Gastroesophageal sphincter (tissue), 4 donors: ENCODE measurements at regions not wholly inside any gene's neighbourhood (a gene's known extent, or its start where the extent isn't known, plus 50 kb on each side); places are given as distances from the start of the nearest gene placed in this dataset.

Source experiments
- ATAC-seq: fragments of 150-250 bp; one replicate; pipeline ENCODE4 v1.9.1; 2016; ENCODE audit warnings: mild to moderate bottlenecking, moderate library complexity
- H3K27ac ChIP-seq, 4 donors: fragments of 200-600 bp; sonication (generic) in 3 of 4; 1 replicate in 3 of 4; 2 replicates in 1 of 4; pipeline ENCODE4 v1.5.1; 2016 to 2019
- H3K27me3 ChIP-seq: fragments of 200-600 bp; sonication (generic); one replicate; pipeline ENCODE4 v1.5.1; 2019
- H3K36me3 ChIP-seq, 2 donors: fragments of 200-600 bp; sonication (generic); one replicate each; pipeline ENCODE4 v1.5.1; 2019; ENCODE audit warnings: control low read depth in 1 of 2
- H3K4me1 ChIP-seq, 3 donors: fragments of 200-600 bp; sonication (generic); 1 replicate in 2 of 3; 2 replicates in 1 of 3; pipeline ENCODE4 v1.5.1; 2016 to 2019; ENCODE audit warnings: control low read depth in 2 of 3
- H3K4me3 ChIP-seq, 2 donors: fragments of 200-600 bp; sonication (generic); one replicate each; pipeline ENCODE4 v1.5.1; 2019; ENCODE audit warnings: mild to moderate bottlenecking in 1 of 2, moderate library complexity in 1 of 2
- H3K9me3 ChIP-seq, 3 donors: fragments of 200-600 bp; sonication (generic); one replicate each; pipeline ENCODE4 v1.5.1; 2017 to 2019; ENCODE audit warnings: control low read depth in 2 of 3
- EP300 ChIP-seq: sonication (generic); formaldehyde crosslinking; IDR thresholded peaks from one replicate; pipeline ENCODE4 v1.6.1; 2017; ENCODE audit warnings: antibody characterized with exemption, mild to moderate bottlenecking
- POLR2A ChIP-seq, 2 donors: fragments of 450-650 bp; IDR thresholded peaks; one replicate each; pipeline ENCODE4 v1.6.1; 2017; ENCODE audit warnings: antibody characterized with exemption in 2 of 2, mild to moderate bottlenecking in 2 of 2, moderate library complexity in 1 of 2
- POLR2AphosphoS5 ChIP-seq: sonication (generic); formaldehyde crosslinking; IDR thresholded peaks from one replicate; pipeline ENCODE4 v1.6.1; 2017; ENCODE audit warnings: antibody characterized with exemption
- WGBS, 2 donors: methylation state at CpG; one replicate each; pipeline ENCODE4 v1.1.5; 2018; ENCODE audit warnings: low coverage in 1 of 2; 5-methylcytosine and 5-hydroxymethylcytosine counted together
- TF ChIP-seq, protein P1 (sequence below), 4 experiments: fragments of 200-600 bp in 2 of 4; fragments of 450-650 bp in 2 of 4; sonication (generic) in 1 of 4; IDR thresholded peaks; one replicate each; pipeline ENCODE4 v1.5.1; 2017 to 2019; ENCODE audit warnings: antibody characterized with exemption in 4 of 4, mild to moderate bottlenecking in 2 of 4, moderate library complexity in 2 of 4

GRCh38 chr4:41435510-41435909 lies 102.4 kb upstream of the LIMCH1 start:
- TF ChIP-seq EP300 = no peak
- TF ChIP-seq, protein P1, sequence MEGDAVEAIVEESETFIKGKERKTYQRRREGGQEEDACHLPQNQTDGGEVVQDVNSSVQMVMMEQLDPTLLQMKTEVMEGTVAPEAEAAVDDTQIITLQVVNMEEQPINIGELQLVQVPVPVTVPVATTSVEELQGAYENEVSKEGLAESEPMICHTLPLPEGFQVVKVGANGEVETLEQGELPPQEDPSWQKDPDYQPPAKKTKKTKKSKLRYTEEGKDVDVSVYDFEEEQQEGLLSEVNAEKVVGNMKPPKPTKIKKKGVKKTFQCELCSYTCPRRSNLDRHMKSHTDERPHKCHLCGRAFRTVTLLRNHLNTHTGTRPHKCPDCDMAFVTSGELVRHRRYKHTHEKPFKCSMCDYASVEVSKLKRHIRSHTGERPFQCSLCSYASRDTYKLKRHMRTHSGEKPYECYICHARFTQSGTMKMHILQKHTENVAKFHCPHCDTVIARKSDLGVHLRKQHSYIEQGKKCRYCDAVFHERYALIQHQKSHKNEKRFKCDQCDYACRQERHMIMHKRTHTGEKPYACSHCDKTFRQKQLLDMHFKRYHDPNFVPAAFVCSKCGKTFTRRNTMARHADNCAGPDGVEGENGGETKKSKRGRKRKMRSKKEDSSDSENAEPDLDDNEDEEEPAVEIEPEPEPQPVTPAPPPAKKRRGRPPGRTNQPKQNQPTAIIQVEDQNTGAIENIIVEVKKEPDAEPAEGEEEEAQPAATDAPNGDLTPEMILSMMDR (IDR thresholded peaks at IDR 0.05) = no peak
- no peak for TF ChIP-seq POLR2AphosphoS5
- TF ChIP-seq POLR2A (IDR thresholded peaks at IDR 0.05) = no peak
- Histone ChIP-seq H3K9me3 (no peaks in the 10 kb centered on the region), H3K27ac (no peak overlapping the region), H3K36me3 (no peaks in the 10 kb centered on the region), H3K4me3 (no peak overlapping the region), H3K27me3 (no peaks in the 10 kb centered on the region), H3K4me1 (peaks cover 20 to 59% (median 30%) of the 10 kb centered on the region in 3 donors)
- 88 to 100% methylated on average over 1 of the region's 1 CpG for WGBS, 2 donors
- ATAC-seq = no peak

DNA sequence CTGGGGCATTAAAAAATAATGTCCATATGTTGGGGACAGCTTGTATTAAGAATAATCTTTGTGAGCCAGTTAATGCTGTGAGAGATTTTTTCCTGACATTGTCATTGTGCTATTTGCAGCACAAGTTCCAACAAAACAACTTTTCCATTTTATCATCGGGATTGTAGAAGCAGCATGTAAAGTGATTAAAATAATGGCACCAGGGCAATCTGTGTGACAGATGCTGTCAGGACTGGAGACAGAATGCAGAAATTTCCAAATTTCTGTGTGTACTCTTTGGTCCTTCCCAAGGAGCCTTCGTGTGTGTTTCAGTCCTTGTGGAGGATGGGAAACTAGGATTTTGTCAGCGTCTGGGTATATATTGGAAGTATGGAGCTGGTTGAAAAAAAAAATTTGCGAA lies 101.5 kb upstream of the LIMCH1 start:
- TF ChIP-seq, protein P1 (IDR thresholded peaks at IDR 0.05) = no peak
- TF ChIP-seq EP300 (no peak), POLR2A (IDR thresholded peaks at IDR 0.05) (no peak), POLR2AphosphoS5 (no peak)
- no peaks in the 10 kb centered on the region for H3K9me3 ChIP-seq
- no peak for ATAC-seq
- 58 to 65% methylated on average over 3 to 4 of the region's 4 CpGs for WGBS, 2 donors
- H3K4me3 ChIP-seq = no peak overlapping the region
- peaks cover 15 to 50% (median 21%) of the 10 kb centered on the region in 3 donors for H3K4me1 ChIP-seq
- peak overlapping the region in 3 of 4 donors; percentile 11 to 37 (median 36) for H3K27ac ChIP-seq
- no peaks in the 10 kb centered on the region for H3K27me3 ChIP-seq
- H3K36me3 ChIP-seq = no peaks in the 10 kb centered on the region

DNA sequence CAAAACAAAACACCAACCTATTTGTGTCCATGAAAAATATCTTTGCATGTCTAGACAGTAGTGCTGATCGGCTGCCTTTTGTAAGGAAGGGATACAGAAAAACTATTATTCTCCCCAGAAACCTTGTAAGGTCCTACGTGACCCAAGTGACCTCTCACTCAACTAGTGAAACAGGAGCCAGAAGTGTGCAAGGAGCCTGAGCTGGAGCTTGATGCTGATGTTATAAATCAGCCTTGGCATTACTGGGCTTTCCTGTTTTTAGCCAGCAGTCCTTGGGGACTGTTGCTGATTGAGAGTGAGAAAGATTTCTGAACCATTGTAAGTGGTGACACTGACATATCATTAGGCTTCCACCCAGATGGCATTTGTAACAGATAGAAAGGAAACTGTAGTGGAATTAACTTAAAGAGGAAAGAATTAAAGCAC lies 100.8 kb upstream of the LIMCH1 start:
- no peaks in the 10 kb centered on the region for H3K27me3 ChIP-seq
- H3K27ac ChIP-seq = peak overlapping the region in 3 of 4 donors; percentile 36 to 66 (median 37)
- 25 to 38% methylated on average over 1 to 2 of the region's 2 CpGs for WGBS, 2 donors
- H3K36me3 ChIP-seq = no peaks in the 10 kb centered on the region
- peaks cover 7 to 43% (median 15%) of the 10 kb centered on the region in 3 donors for H3K4me1 ChIP-seq
- no peak overlapping the region for H3K4me3 ChIP-seq
- TF ChIP-seq POLR2AphosphoS5 (no peak), POLR2A (IDR thresholded peaks at IDR 0.05) (no peak), EP300 (no peak)
- TF ChIP-seq, protein P1 (IDR thresholded peaks at IDR 0.05) = no peak
- no peaks in the 10 kb centered on the region for H3K9me3 ChIP-seq
- ATAC-seq = no peak

DNA sequence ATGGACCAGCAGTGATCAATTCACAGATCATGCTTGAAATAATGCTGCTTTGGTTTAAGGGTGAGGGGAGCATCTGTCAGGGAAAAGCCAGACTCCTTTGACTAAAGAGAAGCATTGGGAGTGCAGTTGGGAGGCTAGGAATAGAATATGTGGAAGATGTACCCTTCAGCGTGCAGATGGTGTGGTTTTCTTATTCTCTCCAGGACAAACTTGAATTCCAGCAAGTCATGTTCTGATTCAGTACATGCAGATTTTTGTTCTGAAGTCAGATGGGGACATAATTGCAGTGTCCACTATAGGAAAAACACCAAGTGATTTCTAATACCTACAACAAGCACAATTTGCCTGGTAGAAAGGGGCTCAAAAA lies 99.0 kb upstream of the LIMCH1 start:
- 100% methylated on average over 1 of the region's 1 CpG; no CpG with 5 or more reads in 1 of the 2 donors for WGBS, 2 donors
- no peak for TF ChIP-seq POLR2AphosphoS5
- TF ChIP-seq, protein P1 (IDR thresholded peaks at IDR 0.05) = no peak
- TF ChIP-seq POLR2A (IDR thresholded peaks at IDR 0.05) = no peak
- no peak for TF ChIP-seq EP300
- no peaks in the 10 kb centered on the region for H3K27me3 ChIP-seq
- no peak overlapping the region for H3K4me3 ChIP-seq
- no peak overlapping the region for H3K27ac ChIP-seq
- no peaks in the 10 kb centered on the region for H3K9me3 ChIP-seq
- H3K4me1 ChIP-seq = peaks cover 7 to 28% (median 12%) of the 10 kb centered on the region in 3 donors
- H3K36me3 ChIP-seq = no peaks in the 10 kb centered on the region
- no peak for ATAC-seq

- no peak for TF ChIP-seq EP300
- TF ChIP-seq, protein P1 (IDR thresholded peaks at IDR 0.05) = no peak
- no peak for TF ChIP-seq POLR2A (IDR thresholded peaks at IDR 0.05)
- TF ChIP-seq POLR2AphosphoS5 = no peak
- Histone ChIP-seq H3K27ac (no peak overlapping the region), H3K27me3 (no peaks in the 10 kb centered on the region), H3K4me3 (no peak overlapping the region), H3K4me1 (peaks cover 0 to 20% (median 0%) of the 10 kb centered on the region in 3 donors), H3K9me3 (no peaks in the 10 kb centered on the region), H3K36me3 (no peaks in the 10 kb centered on the region)
- ATAC-seq = no peak
These were observed 95.1 kb upstream of the LIMCH1 start for GRCh38 chr4:41442810-41443209.
